ENCODE measurements at regions not wholly inside any gene's neighbourhood (a gene's known extent, or its start where the extent isn't known, plus 50 kb on each side); places are given as distances from the start of the nearest gene placed in this dataset.

GRCh38 chr13:106145070-106145469 is 390.4 kb downstream of the EFNB2 start (continued):
- no peak for TF ChIP-seq ZNF462 (CRISPR knock-in tag; IDR thresholded peaks at IDR 0.05)
- TF ChIP-seq CREB1 (CRISPR knock-in tag; IDR thresholded peaks at IDR 0.05; ENCODE audit: low read depth) = no peak
- no peak for TF ChIP-seq EZH2phosphoT487 (IDR thresholded peaks at IDR 0.05; ENCODE audit: unreplicated experiment)
- TF ChIP-seq ZNF114 (CRISPR knock-in tag; IDR thresholded peaks at IDR 0.05) = no peak

- Histone ChIP-seq H3K9me2 (ENCODE audit: insufficient read depth) (peaks cover 5% of the 10 kb centered on the region; the same call in 1 of the 2 replicates), H3K36me3 (ENCODE audit: insufficient read depth) (no peaks in the 10 kb centered on the region), H3K27ac (ENCODE audit: low read depth) (peak overlapping the region; percentile 16; the same call in 1 of the 2 replicates), H3K4me3 (0 out of 2 replicates have a peak overlapping the region, but pooled peaks have one; percentile 0), H3K4me2 (peak overlapping the region; percentile 10), H3F3A (replicated peaks; ENCODE audit: low read depth) (no peaks in the 10 kb centered on the region), H2AFZ (no peak overlapping the region), H3K4me1 (ENCODE audit: insufficient read depth) (peaks cover 32% of the 10 kb centered on the region), H3K79me2 (replicated peaks; ENCODE audit: insufficient read depth) (no peaks in the 10 kb centered on the region), H4K20me1 (replicated peaks; ENCODE audit: insufficient read depth) (no peaks in the 10 kb centered on the region), H3K27me3 (ENCODE audit: insufficient read depth) (no peaks in the 10 kb centered on the region)
- no peak overlapping the region for H3K4me3 Mint-ChIP-seq
- ATAC-seq (peak; percentile 65), DNase-seq (ENCODE audit: low spot score) (peak; percentile 74)
- 0 out of 2 replicates have a peak, but pooled peaks have one; percentile 8 for TF ChIP-seq ZNF462 (CRISPR knock-in tag; IDR thresholded peaks at IDR 0.05)
- no peak for TF ChIP-seq STAT1 (IDR thresholded peaks at IDR 0.05; ENCODE audit: unreplicated experiment)
- peaks cover 46% of the 10 kb centered on the region for H3K4me1 Mint-ChIP-seq
- H3K9me3 Mint-ChIP-seq = peaks cover 5% of the 10 kb centered on the region; the same call in 2 of the 3 replicates
- H3K27me3 Mint-ChIP-seq (ENCODE audit: insufficient read depth, low read depth, poor library complexity) = peaks cover 5% of the 10 kb centered on the region
- H3K27ac Mint-ChIP-seq = peak overlapping the region; percentile 21; the same call in 1 of the 2 replicates
- peaks cover 11% of the 10 kb centered on the region; the same call in 1 of the 3 replicates for H3K36me3 Mint-ChIP-seq (ENCODE audit: low read depth)
Observed at GRCh38 chr13:106143930-106144709, 391.3 kb downstream of the EFNB2 start.

Measured in GM23338 (cell line).